Dendritic cell treated with granulocyte-macrophage colony-stimulating factor and Interleukin-4, amounts not matched to agents 40 ng/mL and 50 ng/mL, for 4 days (primary cell): ENCODE measurements at regions not wholly inside any gene's neighbourhood (a gene's known extent, or its start where the extent isn't known, plus 50 kb on each side); places are given as distances from the start of the nearest gene placed in this dataset.

Source experiments
- H3K27ac Mint-ChIP-seq: one replicate; pipeline ENCODE4 v1.8.0; 2022; ENCODE audit warnings: mild to moderate bottlenecking, mixed read lengths
- H3K27me3 Mint-ChIP-seq: one replicate; pipeline ENCODE4 v1.8.0; 2022; ENCODE audit warnings: mild to moderate bottlenecking, mixed read lengths
- H3K36me3 Mint-ChIP-seq: one replicate; pipeline ENCODE4 v1.8.0; 2022; ENCODE audit warnings: low read depth, mixed read lengths
- H3K4me1 Mint-ChIP-seq: one replicate; pipeline ENCODE4 v1.8.0; 2022; ENCODE audit warnings: low read depth, mixed read lengths
- H3K4me3 Mint-ChIP-seq: one replicate; pipeline ENCODE4 v1.8.0; 2022; ENCODE audit warnings: mild to moderate bottlenecking, moderate library complexity, mixed read lengths
- H3K9me3 Mint-ChIP-seq: one replicate; pipeline ENCODE4 v1.8.0; 2022; ENCODE audit warnings: mixed read lengths
- intact Hi-C: fragments of 100-400 bp; cut with micrococcal nuclease; formaldehyde crosslinking; loops from one replicate; pipeline ENCODE4 v1.15.0; 2022

DNA sequence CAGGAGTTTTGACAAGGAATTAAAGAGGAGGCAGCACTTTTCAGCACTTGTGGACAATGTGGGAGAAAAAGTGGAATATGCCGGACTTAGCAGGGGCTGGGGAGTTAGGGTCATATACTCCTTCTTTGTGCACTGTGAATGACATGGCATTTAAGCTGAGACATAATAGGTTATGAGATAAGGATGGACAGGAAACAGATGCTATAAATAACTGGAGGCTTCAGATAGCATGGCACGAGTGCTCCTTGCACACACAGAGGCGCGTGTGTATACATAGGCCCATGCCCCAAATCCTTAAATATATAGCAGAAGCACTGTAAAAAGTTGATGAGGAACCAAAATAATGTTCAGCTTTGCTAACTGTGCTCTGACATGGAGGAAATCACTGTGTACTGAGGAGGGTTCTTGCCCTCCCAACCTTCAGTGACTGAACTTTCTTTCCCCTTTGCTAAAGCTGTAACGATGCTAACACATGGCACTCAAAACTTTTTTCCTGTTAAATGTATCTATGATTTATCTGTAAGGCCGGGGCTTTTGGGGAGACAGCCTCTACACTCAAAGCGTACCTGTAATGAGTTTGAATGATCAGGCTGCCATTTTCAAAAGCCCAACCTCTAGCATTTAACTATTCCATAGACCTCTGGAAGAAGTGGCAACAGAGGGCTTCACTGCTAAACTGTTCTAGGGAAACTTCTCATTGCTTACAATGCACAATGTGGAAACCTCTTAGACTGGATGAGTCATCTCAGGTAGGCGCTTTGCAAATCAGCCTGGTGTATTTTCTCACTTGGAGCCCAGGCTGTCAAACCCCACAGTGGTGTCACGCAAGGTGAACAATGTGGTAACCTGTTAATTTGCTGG is 784.6 kb downstream of the NR2F2 start:
- Mint-ChIP-seq H3K27ac (no peak overlapping the region), H3K4me1 (no peaks in the 10 kb centered on the region), H3K9me3 (peaks cover 35% of the 10 kb centered on the region), H3K27me3 (no peaks in the 10 kb centered on the region), H3K36me3 (no peaks in the 10 kb centered on the region), H3K4me3 (no peak overlapping the region)
- intact Hi-C loops = no loop called here

DNA sequence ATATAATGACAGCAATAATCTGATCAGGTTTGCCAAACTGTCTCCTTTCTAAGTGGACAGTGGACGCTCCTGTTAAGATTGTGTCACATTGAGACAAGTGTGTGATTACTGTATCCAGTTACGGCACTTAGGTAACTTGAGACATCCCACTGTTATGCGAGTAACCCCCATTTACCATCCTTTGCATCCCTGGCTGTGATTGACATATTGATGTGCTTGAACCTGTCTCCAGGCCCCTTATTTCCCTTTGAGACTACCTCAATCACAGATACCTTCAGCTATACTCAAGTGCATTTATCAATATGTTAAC is 785.2 kb downstream of the NR2F2 start:
- Mint-ChIP-seq H3K4me3 (no peak overlapping the region), H3K9me3 (peaks cover 34% of the 10 kb centered on the region), H3K27ac (no peak overlapping the region), H3K4me1 (no peaks in the 10 kb centered on the region), H3K27me3 (no peaks in the 10 kb centered on the region), H3K36me3 (no peaks in the 10 kb centered on the region)
- intact Hi-C loops = no loop called here

DNA sequence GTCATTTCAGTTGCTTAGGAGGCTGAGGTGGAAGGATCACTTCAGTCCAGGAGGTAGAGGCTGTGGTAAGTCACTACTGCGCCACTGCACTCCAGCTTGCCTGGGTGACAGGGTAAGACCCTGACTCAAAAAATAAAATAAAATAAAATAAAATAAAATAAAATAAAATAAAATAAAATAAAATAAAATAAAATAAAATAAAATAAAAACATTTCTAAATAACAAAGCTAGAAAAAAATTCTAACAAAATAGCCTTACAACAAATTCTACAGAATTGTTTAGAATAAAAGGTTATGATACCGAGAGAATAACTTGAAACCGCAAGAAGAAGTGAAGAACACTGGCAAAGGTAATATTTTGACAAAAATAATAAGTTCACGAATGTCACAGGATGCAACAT is 794.3 kb downstream of the NR2F2 start:
- intact Hi-C loops = no loop called here
- peaks cover 8% of the 10 kb centered on the region for H3K9me3 Mint-ChIP-seq

DNA sequence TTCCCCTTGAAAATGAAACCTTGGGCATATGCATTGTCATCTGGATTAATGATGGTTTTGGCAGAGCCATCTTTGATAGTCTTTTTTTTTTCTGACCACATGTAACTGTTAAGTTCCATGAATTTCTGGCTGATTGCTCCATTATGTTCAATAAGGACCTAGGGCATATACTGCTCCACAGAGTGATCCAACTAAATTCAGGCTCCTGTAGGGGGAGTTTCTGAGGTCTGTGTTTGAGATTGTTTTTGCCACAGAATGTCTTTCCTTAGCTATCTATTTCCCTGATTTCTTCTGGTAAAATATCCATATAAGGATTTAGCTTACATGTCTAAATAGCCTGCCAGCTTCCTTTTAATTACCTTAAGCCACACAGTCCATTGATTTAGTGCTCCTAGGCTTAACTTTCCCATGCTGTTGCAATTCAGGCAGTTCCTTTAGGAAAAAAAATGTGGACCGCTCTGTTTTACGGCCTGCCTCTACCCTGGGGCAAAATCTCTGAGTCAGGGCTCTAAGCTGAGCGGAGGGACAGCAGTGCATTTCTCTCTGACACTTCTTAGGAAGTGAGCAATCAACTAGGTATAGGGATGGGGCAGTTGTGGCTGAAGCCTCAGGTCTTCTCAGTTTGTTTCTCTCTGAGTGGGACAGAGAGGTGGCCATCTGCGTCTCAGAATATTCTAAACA is 796.2 kb downstream of the NR2F2 start:
- Mint-ChIP-seq H3K27me3 (no peaks in the 10 kb centered on the region), H3K36me3 (no peaks in the 10 kb centered on the region), H3K27ac (no peak overlapping the region), H3K9me3 (peaks cover 10% of the 10 kb centered on the region), H3K4me3 (no peak overlapping the region), H3K4me1 (no peaks in the 10 kb centered on the region)
- intact Hi-C loops = no loop called here

More for the DNA sequence above, 794.3 kb downstream of the NR2F2 start:
- Mint-ChIP-seq H3K4me3 (no peak overlapping the region), H3K27ac (no peak overlapping the region), H3K36me3 (no peaks in the 10 kb centered on the region), H3K4me1 (no peaks in the 10 kb centered on the region), H3K27me3 (no peaks in the 10 kb centered on the region)

DNA sequence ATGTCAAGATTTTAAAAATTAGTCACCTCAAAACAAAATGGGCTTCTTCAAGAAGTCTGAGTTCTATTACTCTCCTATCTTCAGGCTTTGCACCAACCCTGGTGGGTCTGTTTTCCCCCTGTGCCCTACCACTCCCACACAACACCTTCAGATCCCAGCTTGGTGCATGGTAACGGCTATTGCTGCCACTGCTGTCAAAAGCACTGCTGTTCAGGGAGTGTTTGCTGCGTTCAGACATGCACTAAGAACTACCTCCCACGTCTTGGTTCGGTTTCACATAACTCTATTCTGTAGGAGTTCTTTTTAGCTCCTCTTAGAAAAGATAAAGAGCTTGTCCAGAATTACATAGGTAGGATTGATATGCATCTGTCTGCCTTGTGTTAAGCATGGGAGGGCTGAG is 799.2 kb downstream of the NR2F2 start:
- Mint-ChIP-seq H3K4me1 (no peaks in the 10 kb centered on the region), H3K36me3 (no peaks in the 10 kb centered on the region), H3K4me3 (no peak overlapping the region), H3K27me3 (no peaks in the 10 kb centered on the region), H3K9me3 (peaks cover 37% of the 10 kb centered on the region), H3K27ac (no peak overlapping the region)
- intact Hi-C loops = no loop called here

DNA sequence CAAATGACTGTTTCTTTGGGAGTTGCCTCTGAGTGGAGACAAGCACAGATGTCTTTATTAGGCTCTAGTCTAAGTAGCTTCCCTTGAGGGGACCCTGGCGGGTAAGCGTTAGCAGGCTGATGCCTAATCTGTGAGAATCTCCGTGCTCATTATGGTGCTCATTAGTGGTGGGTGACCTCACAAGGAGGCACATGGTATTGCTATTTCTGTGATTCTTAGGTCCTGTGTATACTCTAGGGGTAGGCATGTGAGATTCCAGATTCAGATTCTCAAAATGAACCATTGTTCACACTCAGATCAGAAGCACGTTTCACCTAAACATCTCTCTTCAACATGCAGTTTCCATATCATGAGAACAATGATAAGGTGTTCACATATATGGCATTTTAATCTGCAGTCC is 809.7 kb downstream of the NR2F2 start:
- Mint-ChIP-seq H3K4me1 (no peaks in the 10 kb centered on the region), H3K36me3 (no peaks in the 10 kb centered on the region), H3K9me3 (peaks cover 13% of the 10 kb centered on the region), H3K27me3 (no peaks in the 10 kb centered on the region), H3K27ac (no peak overlapping the region), H3K4me3 (no peak overlapping the region)
- intact Hi-C loops = no loop called here

DNA sequence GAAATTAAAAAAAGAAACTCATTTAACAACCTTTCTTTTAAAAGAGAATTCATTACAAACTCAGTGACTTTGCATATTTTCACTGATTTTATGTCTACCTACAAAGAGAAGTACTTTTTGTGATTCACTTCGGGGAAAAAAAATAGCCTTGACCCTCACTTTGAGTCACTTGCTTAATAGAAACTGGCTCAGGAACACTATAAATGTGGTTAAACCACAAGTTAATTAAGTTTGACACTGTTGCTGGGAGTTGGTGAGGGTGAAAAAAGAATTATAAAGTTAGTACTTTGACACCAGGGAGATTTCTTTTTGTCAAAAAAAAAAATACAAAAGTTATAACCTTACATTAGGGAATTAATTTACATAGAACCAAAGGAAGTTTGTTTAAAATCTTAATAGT is 810.9 kb downstream of the NR2F2 start:
- Mint-ChIP-seq H3K27ac (no peak overlapping the region), H3K27me3 (no peaks in the 10 kb centered on the region), H3K9me3 (peaks cover 1% of the 10 kb centered on the region), H3K4me3 (no peak overlapping the region), H3K36me3 (no peaks in the 10 kb centered on the region), H3K4me1 (no peaks in the 10 kb centered on the region)
- intact Hi-C loops = no loop called here

DNA sequence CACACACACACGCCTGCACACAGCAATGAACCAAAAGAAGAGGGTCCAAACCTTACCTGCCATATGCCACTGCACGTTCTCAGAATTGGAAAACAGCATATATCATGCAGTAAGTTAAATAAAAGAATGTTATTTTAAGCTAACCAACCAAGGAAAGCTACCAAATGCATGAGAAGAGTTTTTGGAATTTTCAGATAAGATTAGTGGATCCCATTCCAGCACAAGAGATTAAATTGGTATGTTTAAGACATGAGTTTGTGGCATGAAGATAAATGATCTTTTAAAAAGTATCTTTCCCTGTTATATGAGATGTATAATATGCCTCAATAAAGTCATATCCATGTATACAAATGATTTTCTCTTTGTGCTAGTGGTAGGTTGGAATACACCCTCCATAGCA is 811.4 kb downstream of the NR2F2 start:
- intact Hi-C loops = no loop called here
- H3K27me3 Mint-ChIP-seq = no peaks in the 10 kb centered on the region
- no peaks in the 10 kb centered on the region for H3K4me1 Mint-ChIP-seq
- H3K4me3 Mint-ChIP-seq = no peak overlapping the region
- no peak overlapping the region for H3K27ac Mint-ChIP-seq
- peaks cover under 1% of the 10 kb centered on the region for H3K9me3 Mint-ChIP-seq
- no peaks in the 10 kb centered on the region for H3K36me3 Mint-ChIP-seq

DNA sequence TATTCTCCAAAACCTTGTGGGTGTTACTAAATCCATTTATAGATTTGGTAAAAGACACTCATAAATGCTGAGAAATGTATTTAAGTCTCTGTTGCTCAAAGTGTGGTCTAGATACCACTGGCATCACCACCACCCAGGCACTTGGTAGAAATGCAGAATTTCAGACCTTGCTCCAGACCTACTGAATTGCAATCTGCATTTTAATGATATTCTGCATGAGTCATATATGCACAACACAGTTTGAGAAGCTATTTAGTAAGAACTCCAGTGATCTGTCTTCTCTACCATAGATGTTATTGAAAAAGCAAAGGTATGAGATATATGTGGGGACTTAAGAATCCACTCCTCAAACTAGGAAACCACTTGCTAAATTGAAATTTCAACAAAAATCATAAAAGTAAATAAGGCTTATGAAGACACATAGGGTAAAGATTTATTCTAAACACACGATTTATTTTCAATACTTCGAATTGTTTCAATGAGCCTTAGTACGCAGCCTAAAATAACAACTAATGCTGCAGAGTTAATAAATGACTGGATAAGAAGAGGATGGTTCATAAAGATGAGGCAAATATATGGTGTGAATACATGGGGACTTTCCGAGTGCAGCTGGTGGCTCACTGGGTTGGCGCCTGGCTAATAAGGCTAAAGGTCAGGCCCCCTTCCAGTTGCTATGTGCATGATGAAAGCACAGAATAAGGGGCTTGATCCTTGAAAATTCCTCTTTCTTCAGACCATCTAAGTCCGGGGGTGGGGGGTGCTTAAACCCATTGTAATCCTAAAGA is 813.3 kb downstream of the NR2F2 start:
- H3K27ac Mint-ChIP-seq = no peak overlapping the region
- intact Hi-C loops = no loop called here
- H3K27me3 Mint-ChIP-seq = no peaks in the 10 kb centered on the region

DNA sequence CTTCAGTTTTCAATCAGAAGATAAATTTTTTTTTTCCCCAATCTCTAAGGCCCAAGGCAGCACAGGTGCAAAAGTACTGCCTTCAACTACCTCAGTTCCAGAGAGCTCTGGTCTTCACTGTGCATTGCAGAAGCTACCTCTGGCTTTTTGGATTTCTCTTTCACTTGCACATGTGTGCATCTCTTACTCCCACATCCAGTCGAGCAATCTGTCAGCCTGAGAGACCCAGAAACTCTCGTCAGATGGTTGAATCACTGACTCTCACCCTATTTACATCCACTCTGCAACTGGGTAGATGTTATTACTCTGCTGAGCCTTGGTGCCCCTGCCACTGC is 813.8 kb downstream of the NR2F2 start:
- Mint-ChIP-seq H3K4me1 (no peaks in the 10 kb centered on the region), H3K27ac (no peak overlapping the region), H3K4me3 (no peak overlapping the region), H3K9me3 (peaks cover 7% of the 10 kb centered on the region), H3K36me3 (no peaks in the 10 kb centered on the region), H3K27me3 (no peaks in the 10 kb centered on the region)
- intact Hi-C loops = no loop called here

More for the DNA sequence above, 813.3 kb downstream of the NR2F2 start:
- no peaks in the 10 kb centered on the region for H3K4me1 Mint-ChIP-seq
- H3K9me3 Mint-ChIP-seq = peaks cover 7% of the 10 kb centered on the region
- H3K4me3 Mint-ChIP-seq = no peak overlapping the region
- H3K36me3 Mint-ChIP-seq = no peaks in the 10 kb centered on the region

DNA sequence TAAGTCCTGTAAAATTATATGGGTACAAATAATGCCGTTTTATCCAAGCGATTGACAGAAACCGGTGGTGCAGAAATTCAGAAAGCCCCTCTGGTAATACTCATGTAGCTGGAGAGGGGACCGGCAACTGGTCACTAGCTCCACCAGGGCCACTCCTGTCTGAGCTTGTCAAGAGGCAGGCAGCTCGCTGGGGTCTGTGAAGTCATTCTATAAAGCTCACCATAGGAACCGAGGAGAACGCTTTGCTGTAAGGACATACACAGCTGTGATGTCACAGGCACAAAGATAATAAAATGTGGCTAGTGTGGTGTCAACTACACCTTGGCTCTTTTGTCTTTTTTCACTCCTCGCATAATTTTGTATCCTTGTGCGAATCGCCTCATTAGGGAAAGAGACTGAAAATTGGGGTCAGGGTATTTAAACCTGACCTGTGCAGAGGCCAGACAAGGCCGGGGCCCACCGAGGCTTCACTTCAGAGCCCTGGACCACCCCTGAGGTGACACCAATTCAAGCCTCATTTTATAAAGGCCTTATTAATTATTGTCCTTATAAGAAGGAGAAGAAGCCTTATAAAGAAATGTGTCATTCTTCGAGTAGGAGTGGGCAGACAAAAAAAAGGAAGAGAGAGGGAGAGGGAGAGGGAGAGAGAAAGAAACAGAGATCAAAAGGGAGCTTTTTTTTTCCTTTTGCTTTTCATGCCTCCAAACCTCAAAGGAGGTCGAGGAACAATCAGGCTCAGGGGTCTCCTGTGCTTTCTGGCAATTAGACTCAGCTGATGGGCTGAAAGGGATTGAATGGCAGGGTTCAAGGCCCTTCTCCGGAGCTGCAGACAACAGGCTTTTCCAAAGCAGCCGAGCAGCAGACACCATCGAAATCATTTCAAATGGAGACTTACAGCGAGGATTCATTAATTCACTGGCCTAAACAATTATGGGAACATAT is 813.3 kb upstream of the ARRDC4 start:
- intact Hi-C loops = no loop called here
- Mint-ChIP-seq H3K4me3 (no peak overlapping the region), H3K27me3 (no peaks in the 10 kb centered on the region), H3K4me1 (no peaks in the 10 kb centered on the region), H3K36me3 (no peaks in the 10 kb centered on the region), H3K9me3 (peaks cover 7% of the 10 kb centered on the region), H3K27ac (no peak overlapping the region)

DNA sequence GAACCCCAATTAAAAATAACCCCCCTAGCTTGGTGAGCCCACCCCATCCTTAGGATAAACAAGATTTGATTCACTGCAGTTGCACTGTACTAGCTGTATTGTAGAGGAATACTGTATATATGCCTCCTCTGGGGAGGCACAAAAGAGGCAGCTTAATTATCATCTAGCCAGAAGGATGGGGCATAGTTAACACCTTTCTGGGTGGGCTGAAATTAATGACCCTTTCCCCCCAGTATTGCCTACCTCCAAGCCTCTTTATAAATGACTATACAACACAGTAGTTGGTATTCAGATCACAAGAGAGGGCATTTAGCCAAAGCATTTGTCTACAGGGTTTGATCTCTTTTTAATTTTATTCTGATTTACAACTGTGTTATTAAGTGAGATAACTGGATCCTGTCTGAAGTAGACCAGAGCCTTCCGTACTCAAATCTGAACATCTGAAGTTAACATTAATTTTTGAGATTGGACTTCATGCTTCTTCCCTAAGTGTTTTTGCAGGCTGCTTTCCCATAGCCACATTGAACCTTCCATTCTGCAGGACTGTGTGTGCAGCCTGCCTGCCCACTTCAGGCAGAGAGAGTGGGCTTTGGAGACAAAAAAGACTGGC is 807.0 kb upstream of the ARRDC4 start:
- Mint-ChIP-seq H3K4me1 (no peaks in the 10 kb centered on the region), H3K27ac (no peak overlapping the region), H3K36me3 (no peaks in the 10 kb centered on the region), H3K9me3 (no peaks in the 10 kb centered on the region), H3K27me3 (no peaks in the 10 kb centered on the region), H3K4me3 (no peak overlapping the region)
- intact Hi-C loops = loop anchor here (10.0 kb wide), 1 partner anchor 61 kb away; no protein-coding TSS in a partner anchor

DNA sequence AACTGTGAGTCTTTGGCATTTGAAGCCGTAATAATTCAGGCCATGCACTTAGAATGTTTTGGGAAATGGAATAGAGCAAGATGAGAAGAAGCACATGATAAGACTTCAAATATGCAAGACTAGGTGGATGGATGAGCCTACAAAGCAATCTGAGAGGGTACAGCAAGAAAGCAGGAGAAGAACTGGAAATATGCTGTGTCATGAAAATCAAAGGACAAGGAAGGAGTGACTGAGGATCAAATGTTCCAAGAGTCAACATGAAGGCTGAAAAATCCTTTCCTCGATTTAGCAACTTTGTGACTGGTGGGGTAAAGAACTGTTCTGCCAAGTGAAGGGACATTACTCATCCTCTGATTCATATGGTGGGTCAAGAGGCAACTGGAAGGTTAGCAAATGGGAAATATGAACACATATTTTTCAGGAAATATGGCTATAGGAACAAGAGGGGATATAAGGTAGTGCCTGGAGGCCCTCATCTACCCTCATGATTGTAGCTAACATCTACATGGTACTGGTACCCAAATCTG is 803.7 kb upstream of the ARRDC4 start:
- Mint-ChIP-seq H3K27ac (no peak overlapping the region), H3K4me3 (no peak overlapping the region), H3K36me3 (no peaks in the 10 kb centered on the region), H3K4me1 (no peaks in the 10 kb centered on the region), H3K27me3 (no peaks in the 10 kb centered on the region), H3K9me3 (no peaks in the 10 kb centered on the region)
- intact Hi-C loops = loop anchor here (10.0 kb wide), 1 partner anchor 58 kb away; no protein-coding TSS in a partner anchor
